B cell (primary cell): ENCODE measurements at regions not wholly inside any gene's neighbourhood (a gene's known extent, or its start where the extent isn't known, plus 50 kb on each side); places are given as distances from the start of the nearest gene placed in this dataset.

Experiments
- ATAC-seq: fragments of 200-7000 bp; cut with Tn5 transposase; one replicate; pipeline ENCODE4 v1.10.0; 2021; ENCODE audit warnings: low read depth, mild to moderate bottlenecking, moderate number of reproducible peaks, moderate library complexity
- CTCF ChIA-PET: fragments of 350-600 bp; sonication (Branson Sonifier 250); formaldehyde crosslinking; loops from one replicate; lab custom pipeline; 2021; ENCODE audit warnings: antibody characterized with exemption, inconsistent platforms; lab: Charles Lee
- POLR2A ChIA-PET: fragments of 350-600 bp; sonication (Branson Sonifier 250); formaldehyde crosslinking; loops from one replicate; lab custom pipeline; 2021; ENCODE audit warnings: antibody characterized with exemption; lab: Charles Lee
- DNase-seq: peaks from one replicate; pipeline ENCODE4 v3.0.0; 2013
- H2AFZ ChIP-seq: 2 replicates; pipeline ENCODE4 v1.6.1; 2012; ENCODE audit warnings: mild to moderate bottlenecking, low read depth, low read length; ENCODE audit not compliant: insufficient read depth, poor library complexity, severe bottlenecking
- H3K27ac ChIP-seq, 2 donors: 1 replicate in 1 of 2; 2 replicates in 1 of 2; pipeline ENCODE4 v1.5.1; 2012 to 2013; ENCODE audit warnings: low read length in 2 of 2, mild to moderate bottlenecking in 2 of 2, moderate library complexity in 1 of 2
- H3K27me3 ChIP-seq, 4 experiments: fragments of 200-600 bp in 1 of 4; sonication (generic) in 1 of 4; replicated peaks in 1 of 4; 1 replicate in 2 of 4; 2 replicates in 2 of 4; pipeline versions ENCODE4 v1.6.1 to v1.7.0; 2013 to 2016; ENCODE audit warnings: low read length in 3 of 4, mild to moderate bottlenecking in 2 of 4, mixed read lengths in 1 of 4, moderate library complexity in 1 of 4; ENCODE audit not compliant: insufficient read depth in 4 of 4, control insufficient read depth in 3 of 4; ENCODE audit errors: control extremely low read depth in 1 of 4
- H3K36me3 ChIP-seq, 2 experiments: replicated peaks in 1 of 2; 1 replicate in 1 of 2; 2 replicates in 1 of 2; pipeline versions ENCODE4 v1.6.1 to v1.7.1; 2013; ENCODE audit warnings: low read length in 1 of 2; ENCODE audit not compliant: insufficient read depth in 2 of 2, control insufficient read depth in 1 of 2; ENCODE audit errors: control extremely low read depth in 1 of 2, extremely low read depth in 1 of 2
- H3K4me1 ChIP-seq, 2 donors: fragments of 200-600 bp in 1 of 2; sonication (generic) in 1 of 2; 1 replicate in 1 of 2; 2 replicates in 1 of 2; pipeline versions ENCODE4 v1.5.1 to v1.6.1; 2013 to 2017; ENCODE audit warnings: low read length in 2 of 2; ENCODE audit not compliant: control insufficient read depth in 2 of 2, insufficient read depth in 2 of 2
- H3K4me2 ChIP-seq: replicated peaks from 2 replicates; pipeline ENCODE3; 2012; ENCODE audit warnings: mild to moderate bottlenecking, low read depth, low read length; ENCODE audit not compliant: poor library complexity, severe bottlenecking
- H3K4me3 ChIP-seq, 5 experiments: fragments of 200-600 bp in 1 of 5; sonication (generic) in 1 of 5; 1 replicate in 3 of 5; 2 replicates in 2 of 5; pipeline versions ENCODE4 v1.5.1 to v1.7.0; 2011 to 2016; ENCODE audit warnings: low read length in 4 of 5, mild to moderate bottlenecking in 4 of 5, low read depth in 2 of 5, control low read depth in 1 of 5, moderate library complexity in 1 of 5; ENCODE audit not compliant: insufficient read depth in 1 of 5; ENCODE audit errors: control extremely low read depth in 1 of 5, extremely low read depth in 1 of 5
- H3K79me2 ChIP-seq: fragments of 200-600 bp; sonication (generic); one replicate; pipeline ENCODE4 v1.6.0; 2016; ENCODE audit warnings: low read length; ENCODE audit not compliant: control insufficient read depth, insufficient read depth
- H3K9ac ChIP-seq: fragments of 200-600 bp; sonication (generic); 2 replicates; pipeline ENCODE4 v1.6.1; 2017; ENCODE audit warnings: mild to moderate bottlenecking, low read length, moderate library complexity
- H3K9me3 ChIP-seq, 3 donors: one replicate each; pipeline versions ENCODE4 v1.6.1 to v1.7.1; 2013; ENCODE audit warnings: low read length in 2 of 3; ENCODE audit not compliant: control insufficient read depth in 2 of 3, insufficient read depth in 1 of 3; ENCODE audit errors: control extremely low read depth in 1 of 3
- H4K20me1 ChIP-seq: 2 replicates; pipeline ENCODE4 v1.6.0; 2012; ENCODE audit warnings: mild to moderate bottlenecking, low read length; ENCODE audit not compliant: insufficient read depth, control insufficient read depth, poor library complexity, severe bottlenecking
- H3K27ac Mint-ChIP-seq: one replicate; pipeline ENCODE4 v1.8.0; 2021; ENCODE audit warnings: mixed read lengths
- H3K27me3 Mint-ChIP-seq: one replicate; pipeline ENCODE4 v1.8.0; 2021; ENCODE audit warnings: mixed read lengths
- H3K4me1 Mint-ChIP-seq: one replicate; pipeline ENCODE4 v1.8.0; 2021; ENCODE audit warnings: mixed read lengths
- H3K4me3 Mint-ChIP-seq: one replicate; pipeline ENCODE4 v1.8.0; 2021; ENCODE audit warnings: mixed read lengths
- H3K9me3 Mint-ChIP-seq: one replicate; pipeline ENCODE4 v1.8.0; 2022; ENCODE audit warnings: mixed read lengths; ENCODE audit not compliant: insufficient read depth
- EZH2 ChIP-seq: IDR thresholded peaks from 2 replicates; pipeline ENCODE4 v1.6.1; 2012; ENCODE audit warnings: borderline replicate concordance, low read depth, mild to moderate bottlenecking, moderate library complexity, low read length; ENCODE audit not compliant: insufficient read depth, poor library complexity, severe bottlenecking
- WGBS: methylation state at CpG from one replicate; pipeline ENCODE4 v1.1.5; 2013; ENCODE audit warnings: missing lambda C conversion rate; ENCODE audit not compliant: insufficient coverage; 5-methylcytosine and 5-hydroxymethylcytosine counted together
- intact Hi-C: fragments of 100-400 bp; cut with micrococcal nuclease; formaldehyde crosslinking; loops from one replicate; pipeline ENCODE4 v1.10.0; 2022
- TF ChIP-seq, protein P1 (sequence below): fragments of 200-600 bp; IDR thresholded peaks from one replicate; pipeline ENCODE4 v1.8.0; 2022; ENCODE audit warnings: antibody characterized with exemption, mild to moderate bottlenecking

DNA sequence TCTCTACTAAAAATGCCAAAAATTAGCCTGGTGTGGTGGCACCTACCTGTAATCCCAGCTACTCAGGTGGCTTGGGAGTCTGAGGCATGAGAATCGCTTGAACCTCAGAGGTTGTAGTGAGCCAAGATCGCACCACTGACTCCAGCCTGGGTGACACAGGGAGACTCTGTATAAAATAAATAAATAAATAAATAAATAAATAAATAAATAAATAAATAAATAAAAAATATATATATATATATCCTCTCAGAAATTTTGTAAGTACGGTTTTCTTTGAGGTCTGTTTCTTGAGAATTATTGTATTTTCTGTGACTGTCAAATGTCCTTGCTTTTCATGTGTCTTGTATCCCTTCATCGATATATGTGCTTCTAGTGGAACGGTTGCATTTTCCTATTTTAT, 406.9 kb upstream of the FIGN start:
- POLR2A ChIA-PET, result no interaction called here
- H3K4me2 ChIP-seq, result no peak overlapping the region
- H3K4me3 ChIP-seq, result no peak overlapping the region
- no peaks in the 10 kb centered on the region for H3K36me3 ChIP-seq
- no peak overlapping the region for H3K27ac ChIP-seq
- no peak overlapping the region for H3K4me3 Mint-ChIP-seq
- CTCF ChIA-PET, result no interaction called here
- ATAC-seq (no peak), DNase-seq (no peak)
- no peaks in the 10 kb centered on the region for H3K4me1 Mint-ChIP-seq
- no peak overlapping the region for H3K9ac ChIP-seq
- no peaks in the 10 kb centered on the region for H4K20me1 ChIP-seq
- H3K27me3 ChIP-seq, result no peaks in the 10 kb centered on the region
- no peaks in the 10 kb centered on the region for H3K27me3 Mint-ChIP-seq
- H3K9me3 ChIP-seq, result peaks cover 0 to 9% (median 0%) of the 10 kb centered on the region in 3 donors
- WGBS, result 92% methylated on average over 2 of the region's 5 CpGs
- no peaks in the 10 kb centered on the region for H3K79me2 ChIP-seq
- H3K9me3 Mint-ChIP-seq, result no peaks in the 10 kb centered on the region
- no peaks in the 10 kb centered on the region for H3K4me1 ChIP-seq
- intact Hi-C loops, result no loop called here
- no peak overlapping the region for H3K27ac Mint-ChIP-seq
- no peak overlapping the region for H2AFZ ChIP-seq
- TF ChIP-seq, protein P1, sequence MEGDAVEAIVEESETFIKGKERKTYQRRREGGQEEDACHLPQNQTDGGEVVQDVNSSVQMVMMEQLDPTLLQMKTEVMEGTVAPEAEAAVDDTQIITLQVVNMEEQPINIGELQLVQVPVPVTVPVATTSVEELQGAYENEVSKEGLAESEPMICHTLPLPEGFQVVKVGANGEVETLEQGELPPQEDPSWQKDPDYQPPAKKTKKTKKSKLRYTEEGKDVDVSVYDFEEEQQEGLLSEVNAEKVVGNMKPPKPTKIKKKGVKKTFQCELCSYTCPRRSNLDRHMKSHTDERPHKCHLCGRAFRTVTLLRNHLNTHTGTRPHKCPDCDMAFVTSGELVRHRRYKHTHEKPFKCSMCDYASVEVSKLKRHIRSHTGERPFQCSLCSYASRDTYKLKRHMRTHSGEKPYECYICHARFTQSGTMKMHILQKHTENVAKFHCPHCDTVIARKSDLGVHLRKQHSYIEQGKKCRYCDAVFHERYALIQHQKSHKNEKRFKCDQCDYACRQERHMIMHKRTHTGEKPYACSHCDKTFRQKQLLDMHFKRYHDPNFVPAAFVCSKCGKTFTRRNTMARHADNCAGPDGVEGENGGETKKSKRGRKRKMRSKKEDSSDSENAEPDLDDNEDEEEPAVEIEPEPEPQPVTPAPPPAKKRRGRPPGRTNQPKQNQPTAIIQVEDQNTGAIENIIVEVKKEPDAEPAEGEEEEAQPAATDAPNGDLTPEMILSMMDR, result no peak
- no peak for TF ChIP-seq EZH2

DNA sequence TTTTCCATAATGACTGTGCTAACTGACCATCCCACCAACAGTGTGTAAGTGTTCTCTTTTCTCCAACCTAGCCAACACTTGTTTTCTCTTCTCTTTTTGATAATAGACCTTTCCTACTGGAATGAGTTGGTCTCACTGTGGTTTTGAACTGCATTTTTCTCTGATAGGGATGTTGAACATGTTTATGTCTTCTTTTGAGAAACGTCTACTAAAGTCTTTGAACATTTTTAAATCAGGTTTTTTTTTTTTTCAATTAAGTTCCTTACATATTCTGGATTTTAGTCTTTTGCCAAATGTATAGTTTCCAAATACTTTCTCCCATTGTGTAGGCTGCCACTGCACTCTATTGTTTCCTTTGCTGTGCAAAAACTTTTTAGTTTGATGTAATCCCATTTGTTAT, 405.5 kb upstream of the FIGN start:
- H3K4me2 ChIP-seq, result no peak overlapping the region
- ChIA-PET POLR2A (no interaction called here), CTCF (no interaction called here)
- no peaks in the 10 kb centered on the region for H3K79me2 ChIP-seq
- H3K9ac ChIP-seq, result no peak overlapping the region
- H3K4me3 ChIP-seq, result no peak overlapping the region
- H2AFZ ChIP-seq, result no peak overlapping the region
- no CpG with 5 or more reads among the region's 1 CpG for WGBS
- H3K27ac ChIP-seq, result no peak overlapping the region
- no peaks in the 10 kb centered on the region for H3K4me1 ChIP-seq
- intact Hi-C loops, result no loop called here
- no peaks in the 10 kb centered on the region for H4K20me1 ChIP-seq
- no peaks in the 10 kb centered on the region for H3K27me3 Mint-ChIP-seq
- no peaks in the 10 kb centered on the region for H3K4me1 Mint-ChIP-seq
- H3K27me3 ChIP-seq, result no peaks in the 10 kb centered on the region
- no peak for ATAC-seq
- TF ChIP-seq, protein P1, result no peak
- no peak for TF ChIP-seq EZH2
- peaks cover 0 to 9% (median 0%) of the 10 kb centered on the region in 3 donors for H3K9me3 ChIP-seq
- no peaks in the 10 kb centered on the region for H3K9me3 Mint-ChIP-seq
- H3K27ac Mint-ChIP-seq, result no peak overlapping the region
- no peaks in the 10 kb centered on the region for H3K36me3 ChIP-seq
- DNase-seq, result no peak
- H3K4me3 Mint-ChIP-seq, result no peak overlapping the region
